Islet of Langerhans (tissue), 1 donor: ENCODE measurements at regions not wholly inside any gene's neighbourhood (a gene's known extent, or its start where the extent isn't known, plus 50 kb on each side); places are given as distances from the start of the nearest gene placed in this dataset.

ENCODE experiments used
- FAIRE-seq: peaks from one replicate; lab custom pipeline; 2011; peaks lifted over from hg19 to GRCh38; lab: Jason Lieb, UNC

- no peak for FAIRE-seq
Measured at GRCh38 chr7:51660516-51660915, 343.9 kb upstream of the COBL start.

DNA sequence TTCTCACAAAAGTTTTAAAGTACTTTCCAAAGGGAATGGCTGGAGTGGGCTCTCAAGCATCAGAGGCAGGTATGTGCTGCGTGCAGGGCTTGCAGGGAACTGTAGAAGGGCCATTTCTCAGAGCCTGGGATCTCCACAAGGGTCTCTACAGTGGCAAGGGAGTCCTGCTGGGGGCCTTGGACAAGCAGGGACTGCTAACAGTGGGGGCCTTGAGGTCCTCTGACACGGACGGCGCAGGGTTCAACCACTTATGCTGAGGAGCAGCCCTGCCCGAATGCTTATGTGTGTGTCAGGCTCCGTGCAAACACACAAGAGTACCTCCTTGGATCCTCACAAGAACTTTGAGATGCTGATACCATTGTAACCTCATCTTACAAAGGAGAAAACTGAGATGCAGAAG, 342.1 kb upstream of the COBL start:
- FAIRE-seq: no peak

DNA sequence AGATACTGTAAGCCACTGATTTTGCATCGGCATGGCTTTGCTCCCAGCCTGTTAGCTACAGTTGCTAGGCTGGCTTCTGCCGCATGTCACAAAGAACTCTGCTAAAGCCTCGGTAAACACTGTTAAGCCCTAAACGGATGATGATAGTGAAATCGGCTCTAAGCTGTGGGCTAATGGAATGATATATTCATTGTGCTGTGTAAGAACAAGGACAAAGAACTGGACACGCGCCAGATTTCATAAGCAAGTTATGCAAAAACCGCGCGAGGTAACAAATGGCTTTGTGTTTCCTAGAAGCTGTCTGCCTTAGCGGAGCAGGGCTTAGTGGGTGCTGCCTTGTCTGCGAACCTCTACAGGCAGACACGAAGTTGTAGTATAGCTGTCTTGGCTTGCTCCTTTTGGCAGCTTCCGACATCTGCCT, 331.3 kb upstream of the COBL start:
- no peak for FAIRE-seq

- FAIRE-seq: no peak
Measured at GRCh38 chr7:51647486-51647885, 330.9 kb upstream of the COBL start.

DNA sequence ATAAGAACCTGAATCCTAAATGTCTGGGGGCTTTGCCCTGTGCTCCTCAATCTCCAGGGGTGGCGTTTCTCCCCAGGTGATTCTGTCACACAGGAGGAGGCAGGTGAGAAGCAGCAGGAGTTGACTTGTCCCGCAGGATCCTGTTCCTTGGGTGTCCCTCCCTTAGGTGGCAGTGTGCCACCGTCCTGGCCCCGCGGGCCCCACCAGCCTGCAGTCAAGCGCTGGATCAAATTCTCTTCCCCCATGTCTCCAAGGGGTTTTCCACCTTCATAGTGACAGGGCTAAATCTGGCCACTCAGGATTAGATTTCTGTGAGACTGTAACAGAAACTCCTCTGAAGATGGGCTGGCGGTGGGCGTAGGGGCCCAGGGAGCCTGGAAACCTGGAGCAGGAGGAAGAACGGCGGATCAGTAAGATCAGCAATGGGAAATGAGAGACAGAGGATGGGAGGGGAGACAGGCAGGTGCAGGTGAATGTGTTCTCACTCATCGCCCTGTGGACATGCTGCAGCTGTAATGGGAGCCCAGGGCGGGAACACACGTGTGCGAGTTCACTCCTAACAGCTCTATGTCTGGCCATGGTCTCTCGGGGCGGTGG, 329.2 kb upstream of the COBL start:
- no peak for FAIRE-seq

- FAIRE-seq: no peak
Measured at GRCh38 chr7:51645255-51645654, 328.6 kb upstream of the COBL start.

DNA sequence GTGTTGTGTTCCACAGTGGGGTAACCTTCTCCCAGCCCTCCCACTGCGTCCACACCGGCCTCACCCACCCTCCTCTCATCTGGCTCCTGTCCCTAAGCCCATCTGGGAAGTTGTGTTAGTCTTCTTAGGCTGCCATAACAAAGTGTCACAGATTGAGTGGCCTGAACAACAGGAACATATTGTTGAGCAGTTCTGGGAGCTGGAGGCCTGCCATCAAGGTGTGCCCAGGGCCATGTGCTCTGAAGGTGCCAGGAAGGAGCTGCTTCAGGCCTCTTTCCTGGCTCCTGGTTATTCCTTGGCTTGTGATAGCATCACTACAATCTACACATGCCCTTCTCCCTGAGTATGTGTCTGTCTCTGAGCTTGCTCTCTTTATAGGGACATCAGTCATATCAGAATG, 327.6 kb upstream of the COBL start:
- FAIRE-seq: no peak

GRCh38 chr7:51640841-51641240, 324.2 kb upstream of the COBL start:
- no peak for FAIRE-seq

DNA sequence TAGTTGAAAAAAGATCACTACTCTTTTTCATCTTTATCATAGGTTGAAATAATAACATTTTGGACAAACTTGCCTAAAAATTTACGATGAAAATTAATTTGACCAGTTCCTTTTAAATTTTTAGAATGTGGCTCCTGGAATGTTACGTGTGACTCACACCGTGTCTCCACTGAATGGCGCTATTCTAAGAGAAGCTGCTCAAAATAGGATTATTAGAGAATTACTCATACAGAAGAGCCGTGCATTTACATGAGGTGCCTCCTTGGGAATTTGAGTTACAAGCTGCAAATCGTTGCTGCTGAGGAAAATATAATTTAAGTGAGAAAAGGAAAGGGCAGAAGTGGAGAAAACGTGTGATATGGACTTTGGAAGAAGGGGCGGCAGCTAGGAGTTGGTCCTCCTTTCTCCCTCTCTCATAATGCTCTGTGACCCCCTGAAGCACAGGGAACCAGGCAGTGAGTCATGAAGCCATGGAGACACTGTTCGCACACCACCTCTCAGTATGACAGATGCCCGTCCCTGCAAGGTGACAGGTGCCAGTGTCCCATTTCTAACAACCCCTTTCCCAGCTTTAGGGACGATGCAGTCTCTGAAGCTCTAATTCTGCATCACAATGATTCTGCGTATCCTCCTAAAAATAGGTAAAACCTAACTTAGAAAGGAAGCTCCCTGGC, 323.2 kb upstream of the COBL start:
- FAIRE-seq: no peak

GRCh38 chr7:51636503-51636902, 319.9 kb upstream of the COBL start:
- FAIRE-seq: no peak

GRCh38 chr7:51635775-51636174, 319.2 kb upstream of the COBL start:
- FAIRE-seq: no peak

DNA sequence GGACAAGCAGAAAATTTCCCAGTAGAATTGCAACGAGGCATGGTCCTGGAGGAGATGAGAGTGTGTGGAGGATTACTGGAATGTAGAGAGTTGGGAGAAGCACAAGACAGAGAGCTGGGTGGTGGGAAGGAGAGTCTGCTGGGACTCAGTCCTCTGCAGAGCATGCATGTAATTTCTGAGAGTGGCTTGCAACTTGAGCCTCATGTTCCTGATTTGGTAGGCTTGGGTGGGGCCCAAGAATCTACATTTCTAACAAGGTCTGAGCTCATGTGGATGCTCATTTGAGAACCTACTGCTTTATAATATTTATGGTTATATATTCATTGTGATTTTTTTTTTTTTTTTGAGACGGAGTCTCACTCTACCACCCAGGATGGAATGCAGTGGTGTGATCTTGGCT, 317.9 kb upstream of the COBL start:
- FAIRE-seq: no peak

DNA sequence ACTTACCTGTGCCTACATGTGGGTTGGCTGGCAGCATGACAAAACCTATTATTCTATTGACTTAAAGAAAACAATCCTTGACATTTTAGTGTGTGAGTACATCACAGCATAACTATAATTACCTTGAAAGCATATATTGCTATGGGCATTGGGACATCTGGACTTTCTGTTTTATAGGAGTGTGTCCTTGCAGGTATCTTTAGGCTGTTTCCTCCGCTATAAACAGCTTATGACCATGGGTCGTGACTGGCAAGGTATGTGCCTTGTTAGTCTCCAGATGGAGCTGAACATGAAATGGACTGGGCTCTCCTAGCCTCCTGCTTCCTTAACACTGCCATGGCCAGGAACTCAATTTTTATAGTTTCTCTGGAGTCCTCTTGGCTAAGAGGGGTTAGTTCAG, 317.4 kb upstream of the COBL start:
- no peak for FAIRE-seq

DNA sequence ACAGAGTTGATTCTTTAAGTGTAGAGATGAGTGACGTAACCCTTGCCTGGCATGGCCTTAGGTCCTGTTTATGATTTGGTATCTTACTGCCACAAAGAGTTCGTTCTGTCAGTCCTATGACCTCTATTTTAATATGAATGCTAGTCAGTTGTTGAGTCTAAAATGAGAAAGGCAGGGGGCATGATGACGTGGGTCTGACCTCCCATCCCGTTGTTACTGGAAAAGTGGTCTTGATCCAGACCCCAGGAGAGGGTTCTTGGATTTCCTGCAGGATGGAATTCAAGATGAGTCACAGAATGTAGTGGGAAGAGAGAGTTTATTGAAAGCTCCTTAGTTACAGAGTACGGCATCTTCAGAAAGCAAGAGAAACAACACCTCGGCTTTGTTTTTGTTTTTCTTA, 317.0 kb upstream of the COBL start:
- FAIRE-seq: no peak

DNA sequence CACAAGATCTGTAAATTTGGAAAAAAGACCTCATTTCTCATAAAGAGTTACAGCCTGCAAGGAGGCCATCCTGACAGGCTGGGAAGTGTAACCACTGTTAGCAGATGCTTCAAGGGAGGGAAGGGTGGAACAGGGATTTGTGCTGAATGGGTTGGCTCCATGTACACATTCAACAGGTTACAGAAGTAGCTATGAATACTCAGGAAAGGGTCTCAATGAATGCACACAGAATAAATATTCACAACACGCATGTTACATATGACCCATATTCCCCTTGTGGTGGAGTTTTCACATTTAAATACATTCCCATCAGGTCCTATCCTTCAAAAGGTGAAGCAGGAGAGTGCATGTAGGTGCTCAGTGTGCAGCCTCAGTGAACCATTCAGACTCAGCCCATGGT, 316.4 kb upstream of the COBL start:
- FAIRE-seq: no peak

DNA sequence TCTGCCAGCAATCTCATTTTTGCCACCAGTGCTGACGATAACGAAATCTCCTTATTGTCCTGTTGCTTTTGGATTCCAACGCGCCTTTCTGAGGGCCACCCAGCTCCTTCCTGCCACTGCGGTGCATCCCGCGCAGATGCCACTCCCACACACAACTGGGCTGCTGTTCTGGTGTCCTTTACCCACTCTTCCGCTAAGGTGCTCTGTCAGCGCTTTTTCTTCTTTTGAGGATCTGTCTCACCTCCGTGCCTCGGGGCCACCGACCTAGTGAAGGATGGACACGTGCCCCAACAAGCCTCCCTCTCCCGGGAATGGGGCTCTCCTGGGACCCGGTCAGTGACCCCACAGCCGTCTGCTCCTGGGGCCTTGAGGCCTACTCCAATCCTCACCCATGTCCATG, 314.3 kb upstream of the COBL start:
- FAIRE-seq: no peak

GRCh38 chr7:51629206-51629605, 312.6 kb upstream of the COBL start:
- FAIRE-seq: no peak

DNA sequence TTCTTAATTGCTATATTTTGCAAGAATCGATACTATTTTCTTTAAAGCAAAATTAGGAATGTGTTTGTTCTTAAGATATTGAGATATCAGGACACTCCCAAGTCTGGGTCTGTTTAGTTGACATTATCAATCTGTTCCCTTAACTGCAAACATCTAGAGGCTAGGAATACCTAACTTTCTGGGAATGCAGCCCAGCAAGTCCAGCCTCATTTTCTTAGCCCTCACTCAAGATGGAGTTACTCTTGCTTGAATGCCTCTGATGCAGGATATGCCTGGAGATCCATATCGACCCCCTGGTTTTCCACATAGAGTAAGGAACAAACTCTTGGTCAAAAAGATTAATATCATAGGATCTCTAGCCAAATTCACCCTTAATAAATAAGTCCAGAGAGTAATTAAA, 305.3 kb upstream of the COBL start:
- FAIRE-seq: no peak

GRCh38 chr7:51620706-51621105, 304.1 kb upstream of the COBL start:
- no peak for FAIRE-seq

DNA sequence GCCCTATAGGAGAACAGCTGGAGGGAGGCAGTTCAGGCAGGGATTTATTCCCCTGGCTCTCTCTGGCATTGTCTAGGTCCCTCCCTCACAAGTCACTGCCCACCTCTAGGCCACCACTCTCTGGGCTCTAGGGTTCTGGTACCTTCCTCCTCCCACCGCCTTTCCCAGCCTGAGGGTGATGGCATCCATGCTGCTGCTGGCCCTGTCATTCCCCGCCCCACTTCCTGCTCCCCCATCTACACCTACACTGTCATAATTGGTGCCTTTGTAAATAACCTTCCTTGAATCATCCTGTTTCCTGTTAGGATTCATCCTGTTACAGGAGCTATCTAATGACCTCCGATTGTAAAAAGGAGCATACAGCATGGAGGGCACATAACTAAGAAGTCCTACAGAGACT, 303.3 kb upstream of the COBL start:
- FAIRE-seq: no peak

GRCh38 chr7:51617686-51618085, 301.1 kb upstream of the COBL start:
- FAIRE-seq: no peak

DNA sequence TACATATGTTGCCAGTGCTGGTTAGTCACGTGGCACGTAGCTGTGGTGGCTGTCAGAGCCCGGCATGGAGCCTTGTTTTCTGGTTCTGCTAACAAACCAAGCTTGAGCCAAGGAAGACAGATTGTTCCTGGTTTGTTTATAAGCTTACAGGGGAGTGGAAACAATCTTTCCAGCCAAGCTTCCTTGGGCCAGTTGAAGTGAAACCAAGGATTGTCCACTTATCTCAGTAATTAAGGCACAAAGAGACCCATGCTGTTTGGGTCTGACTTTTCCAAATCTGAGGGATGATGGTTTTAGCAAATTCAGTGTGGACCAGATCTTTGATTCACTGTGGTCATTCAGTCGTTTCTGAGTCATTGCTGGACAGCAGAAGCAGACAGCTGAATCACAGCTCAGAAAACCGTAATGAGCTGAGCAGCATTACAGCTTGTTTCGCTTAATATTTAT, 297.3 kb upstream of the COBL start:
- no peak for FAIRE-seq

DNA sequence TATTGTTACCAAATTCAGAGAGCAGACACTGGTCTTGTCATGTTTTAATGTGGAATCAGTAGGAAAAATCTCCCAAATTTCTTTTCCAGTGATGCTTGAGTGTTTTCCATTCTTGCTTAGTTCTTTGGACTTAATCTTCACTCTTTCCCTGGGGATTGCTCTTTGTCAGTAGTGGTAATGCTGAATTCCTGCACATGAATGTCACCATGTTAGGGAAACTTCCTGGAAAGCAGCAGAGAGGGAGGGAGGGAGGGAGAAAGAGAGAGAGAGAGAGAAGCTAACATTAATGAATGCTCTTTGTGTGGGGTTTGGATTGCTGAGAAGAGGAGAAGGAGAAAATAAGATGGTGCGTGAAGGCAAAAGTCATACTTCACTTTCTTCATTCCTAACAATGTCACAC, 295.3 kb upstream of the COBL start:
- FAIRE-seq: no peak

- no peak for FAIRE-seq
Measured at GRCh38 chr7:51607447-51607846, 290.8 kb upstream of the COBL start.
